Ascending aorta (tissue), 2 donors: ENCODE measurements at regions not wholly inside any gene's neighbourhood (a gene's known extent, or its start where the extent isn't known, plus 50 kb on each side); places are given as distances from the start of the nearest gene placed in this dataset.
A peak's percentile ranks its signal among the peaks of the same experiment; 100 is the strongest.

Experiments used
- DNase-seq, 2 donors: peaks; one replicate each; pipeline ENCODE4 v3.0.0-alpha.2; 2019; ENCODE audit warnings: low spot score in 2 of 2
- H3K27ac ChIP-seq, 2 donors: fragments of 200-600 bp; sonication (generic); one replicate each; pipeline ENCODE4 v1.5.1; 2016 to 2017; ENCODE audit warnings: mild to moderate bottlenecking in 1 of 2
- H3K27me3 ChIP-seq: fragments of 200-600 bp; sonication (generic); one replicate; pipeline ENCODE4 v1.5.1; 2017
- H3K36me3 ChIP-seq, 2 donors: fragments of 200-600 bp; sonication (generic); one replicate each; pipeline ENCODE4 v1.5.1; 2016
- H3K4me1 ChIP-seq, 2 donors: fragments of 200-600 bp; sonication (generic); one replicate each; pipeline ENCODE4 v1.5.1; 2016 to 2017; ENCODE audit warnings: mild to moderate bottlenecking in 1 of 2
- H3K4me3 ChIP-seq, 2 donors: fragments of 200-600 bp; sonication (generic); one replicate each; pipeline ENCODE4 v1.5.1; 2016 to 2017; ENCODE audit warnings: mild to moderate bottlenecking in 1 of 2
- H3K9me3 ChIP-seq, 2 donors: fragments of 200-600 bp; sonication (generic); one replicate each; pipeline ENCODE4 v1.5.1; 2016
- CTCF ChIP-seq, 3 experiments: fragments of 200-600 bp in 2 of 3; fragments of 450-650 bp in 1 of 3; sonication (generic) in 2 of 3; IDR thresholded peaks; one replicate each; pipeline ENCODE4 v1.5.1; 2016 to 2019; ENCODE audit warnings: antibody characterized with exemption in 3 of 3, mild to moderate bottlenecking in 1 of 3, moderate library complexity in 1 of 3
- intact Hi-C: fragments of 100-400 bp; cut with DNase I; formaldehyde crosslinking; loops from one replicate; pipeline ENCODE4 v1.15.1; 2023

- H3K36me3 ChIP-seq: no peaks in the 10 kb centered on the region
- peaks cover 0 to 18% of the 10 kb centered on the region in 2 donors for H3K4me1 ChIP-seq
- DNase-seq: no peak
- no peak overlapping the region for H3K4me3 ChIP-seq
- intact Hi-C loops: no loop called here
- H3K27me3 ChIP-seq: no peaks in the 10 kb centered on the region
- no peaks in the 10 kb centered on the region for H3K9me3 ChIP-seq
- H3K27ac ChIP-seq: peak overlapping the region; percentile 32 to 56
- no peak for TF ChIP-seq CTCF (IDR thresholded peaks at IDR 0.05)
Observed at GRCh38 chr5:31107091-31107518, 86.4 kb upstream of the CDH6 start.

GRCh38 chr5:31106691-31107090 lies 86.8 kb upstream of the CDH6 start:
- H3K27ac ChIP-seq: peak overlapping the region; percentile 32 to 56

GRCh38 chr5:31106278-31106677 lies 87.2 kb upstream of the CDH6 start:
- H3K27me3 ChIP-seq: no peaks in the 10 kb centered on the region
- H3K27ac ChIP-seq: peak overlapping the region; percentile 45 to 56
- DNase-seq: no peak
- intact Hi-C loops: no loop called here
- H3K4me1 ChIP-seq: peaks cover 0 to 18% of the 10 kb centered on the region in 2 donors
- H3K4me3 ChIP-seq: no peak overlapping the region
- no peaks in the 10 kb centered on the region for H3K9me3 ChIP-seq
- H3K36me3 ChIP-seq: no peaks in the 10 kb centered on the region
- no peak for TF ChIP-seq CTCF (IDR thresholded peaks at IDR 0.05)

More at GRCh38 chr5:31106691-31107090, 86.8 kb upstream of the CDH6 start:
- Histone ChIP-seq H3K27me3 (no peaks in the 10 kb centered on the region), H3K9me3 (no peaks in the 10 kb centered on the region), H3K4me3 (no peak overlapping the region), H3K4me1 (peaks cover 0 to 18% of the 10 kb centered on the region in 2 donors), H3K36me3 (no peaks in the 10 kb centered on the region)
- no peak for DNase-seq
- intact Hi-C loops: no loop called here
- no peak for TF ChIP-seq CTCF (IDR thresholded peaks at IDR 0.05)

- Histone ChIP-seq H3K36me3 (no peaks in the 10 kb centered on the region), H3K27ac (no peak overlapping the region), H3K27me3 (no peaks in the 10 kb centered on the region), H3K4me1 (peaks cover 0 to 18% of the 10 kb centered on the region in 2 donors), H3K9me3 (no peaks in the 10 kb centered on the region), H3K4me3 (no peak overlapping the region)
- DNase-seq: no peak
- intact Hi-C loops: no loop called here
- no peak for TF ChIP-seq CTCF (IDR thresholded peaks at IDR 0.05)
Observed at GRCh38 chr5:31104775-31105174, 88.7 kb upstream of the CDH6 start.

GRCh38 chr5:31100781-31101310 lies 92.6 kb upstream of the CDH6 start:
- intact Hi-C loops: no loop called here
- H3K27me3 ChIP-seq: no peaks in the 10 kb centered on the region
- no peak overlapping the region for H3K27ac ChIP-seq
- DNase-seq: no peak
- no peaks in the 10 kb centered on the region for H3K36me3 ChIP-seq
- no peaks in the 10 kb centered on the region for H3K9me3 ChIP-seq
- peaks cover 0 to 10% of the 10 kb centered on the region in 2 donors for H3K4me1 ChIP-seq
- no peak for TF ChIP-seq CTCF (IDR thresholded peaks at IDR 0.05)
- H3K4me3 ChIP-seq: no peak overlapping the region
